DMS 273 (cell line): ENCODE measurements at regions not wholly inside any gene's neighbourhood (a gene's known extent, or its start where the extent isn't known, plus 50 kb on each side); places are given as distances from the start of the nearest gene placed in this dataset.

Experiments
- DNase-seq: peaks from one replicate; lab custom pipeline; 2025; ENCODE audit not compliant: unreplicated experiment; lab: John Stamatoyannopoulos, UW

DNA sequence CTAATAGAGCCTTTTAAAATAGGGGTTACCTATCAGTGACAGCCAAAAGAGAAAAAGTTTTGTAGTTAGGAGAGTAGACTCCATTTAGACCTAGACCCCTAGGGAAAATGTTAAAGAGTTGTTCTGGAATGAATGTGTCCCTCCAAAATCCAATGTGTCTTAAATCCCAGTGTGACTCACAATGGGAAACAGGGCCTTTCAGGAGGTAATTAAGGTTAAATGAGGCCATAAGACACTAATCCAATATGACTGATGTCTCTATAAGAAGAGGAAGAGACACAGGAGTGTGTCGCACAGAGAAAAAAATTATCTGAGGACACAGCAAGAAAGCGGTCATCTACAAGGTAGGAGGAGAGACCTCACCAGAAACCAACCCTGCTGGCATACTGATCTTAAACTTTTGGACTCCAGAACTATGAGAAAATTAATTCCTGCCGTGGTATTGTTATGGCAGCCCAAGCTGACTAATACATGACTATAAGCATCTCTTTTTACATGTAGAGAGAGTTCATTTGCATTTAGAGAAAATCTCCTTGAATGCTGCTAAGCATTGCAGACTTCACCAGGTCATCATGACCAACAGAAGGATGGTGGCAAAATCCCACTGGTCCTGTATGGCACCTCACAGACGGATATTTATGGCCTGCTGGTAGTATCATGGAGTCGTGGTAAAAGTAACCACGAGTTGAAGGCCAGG is 259.6 kb upstream of the TMTC1 start:
- DNase-seq = no peak

DNA sequence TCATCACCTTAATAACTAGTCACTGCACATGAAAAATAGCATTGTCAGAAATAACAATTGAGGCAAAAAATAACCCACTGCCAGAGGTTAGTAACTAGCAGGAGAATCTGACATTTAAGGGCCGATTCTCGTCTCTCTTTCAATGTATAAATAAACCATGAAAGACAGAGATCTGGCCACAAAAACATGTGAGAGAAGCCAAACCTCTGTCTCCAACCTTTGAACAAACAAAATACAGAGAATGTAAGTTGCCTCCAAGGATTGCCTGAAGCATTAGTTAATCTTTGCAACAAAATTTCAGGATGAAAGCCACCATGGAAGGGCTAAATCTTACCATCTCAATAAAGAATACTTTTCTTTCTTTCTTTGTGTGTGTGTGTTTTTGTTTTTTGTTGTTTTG is 257.4 kb upstream of the TMTC1 start:
- no peak for DNase-seq

DNA sequence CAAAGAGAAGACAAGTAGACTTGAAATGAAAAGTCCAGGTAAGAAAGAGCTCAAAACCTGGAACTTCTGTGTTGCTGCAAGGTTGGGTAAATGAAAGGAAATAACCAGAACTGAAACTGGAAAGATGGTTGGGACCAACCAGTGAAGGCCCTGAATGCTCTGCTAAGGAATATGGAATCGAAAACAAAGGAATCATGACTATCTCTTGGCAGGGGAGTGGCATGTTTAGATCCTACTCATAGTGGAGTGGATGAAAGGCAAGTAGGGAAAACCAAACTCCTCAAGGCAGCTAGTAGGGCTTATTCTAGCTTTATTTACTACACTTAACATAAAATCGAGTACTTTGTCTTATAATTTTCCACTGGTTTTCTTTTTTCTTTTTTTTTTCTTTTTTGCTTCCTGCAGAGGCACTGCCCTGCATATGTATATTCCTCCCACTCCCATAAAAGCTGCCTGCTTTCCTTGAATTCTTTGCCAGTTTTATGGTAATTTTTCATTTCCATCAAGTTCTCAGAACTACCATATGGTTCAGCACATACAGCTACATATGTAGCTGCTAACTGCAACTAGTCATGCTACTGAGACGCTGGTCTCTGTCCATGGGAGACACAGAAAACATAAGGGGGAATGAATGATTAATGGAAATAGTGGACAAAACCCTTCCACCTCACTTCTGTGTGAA is 247.1 kb upstream of the TMTC1 start:
- DNase-seq = no peak

DNA sequence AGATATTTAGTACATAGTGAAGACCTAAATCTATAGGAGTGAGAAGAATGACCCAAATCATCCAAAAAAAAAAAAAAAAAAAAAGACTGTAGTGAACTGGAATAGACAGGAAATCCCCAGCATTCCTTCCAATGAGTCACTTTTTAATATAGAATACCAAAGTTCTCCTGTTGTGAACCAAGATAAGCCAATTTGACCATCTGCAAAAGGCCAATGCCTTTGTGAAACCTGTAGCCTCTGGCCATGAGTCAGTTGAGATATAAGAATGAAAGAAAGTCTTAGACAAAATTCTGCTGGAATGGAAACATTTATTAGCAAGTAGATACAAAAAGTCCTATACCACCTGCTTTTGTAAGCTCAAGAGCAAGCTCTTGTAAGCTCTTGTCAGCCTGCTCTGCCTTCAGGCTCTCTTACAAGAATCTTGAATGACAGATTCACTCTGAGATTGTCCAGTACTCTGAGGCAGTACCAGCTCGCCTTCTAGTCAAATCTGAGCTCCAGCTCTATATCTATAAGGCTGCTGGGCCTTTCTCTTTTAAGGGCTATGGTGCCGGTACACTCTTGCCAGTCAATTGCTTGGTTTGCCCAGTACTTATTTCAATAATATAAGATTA is 243.0 kb upstream of the TMTC1 start:
- no peak for DNase-seq

DNA sequence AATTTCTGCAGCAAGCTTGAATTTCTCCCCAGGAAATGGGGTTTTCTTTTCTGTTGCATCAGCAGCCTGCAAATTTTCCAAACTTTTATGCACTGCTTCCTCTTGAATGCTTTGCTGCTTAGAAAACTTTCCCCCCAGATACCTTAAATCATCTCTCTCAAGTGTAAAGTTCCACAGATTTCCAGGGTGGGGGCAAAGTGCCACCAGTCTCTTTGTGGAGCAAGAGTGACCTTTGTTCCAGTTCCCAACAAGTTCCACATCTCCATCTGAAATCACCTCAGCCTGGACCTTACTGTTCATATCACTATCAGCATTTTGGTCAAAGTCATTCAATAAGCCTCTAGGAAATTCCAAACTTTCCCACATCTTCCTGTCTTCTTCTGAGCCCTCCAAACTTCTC is 241.6 kb upstream of the TMTC1 start:
- DNase-seq = no peak

DNA sequence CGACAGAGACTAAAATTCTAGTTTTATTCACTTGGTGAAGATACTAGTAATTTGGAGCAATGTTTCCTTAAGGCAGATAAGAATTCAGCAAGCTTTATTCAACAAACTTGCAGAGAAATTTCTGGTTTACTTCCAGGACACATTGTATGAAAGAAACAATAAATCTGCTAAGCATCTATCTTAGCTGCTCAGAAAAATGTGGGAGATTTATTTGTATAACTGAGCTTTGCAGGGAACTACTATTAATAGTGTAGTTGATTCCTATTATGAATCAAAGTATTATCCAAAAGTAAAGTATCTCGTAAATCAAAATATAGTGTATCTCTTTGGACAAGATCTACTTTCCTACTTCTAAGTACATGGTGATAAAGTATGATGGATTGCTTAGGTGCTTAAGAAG is 239.4 kb upstream of the TMTC1 start:
- no peak for DNase-seq

DNA sequence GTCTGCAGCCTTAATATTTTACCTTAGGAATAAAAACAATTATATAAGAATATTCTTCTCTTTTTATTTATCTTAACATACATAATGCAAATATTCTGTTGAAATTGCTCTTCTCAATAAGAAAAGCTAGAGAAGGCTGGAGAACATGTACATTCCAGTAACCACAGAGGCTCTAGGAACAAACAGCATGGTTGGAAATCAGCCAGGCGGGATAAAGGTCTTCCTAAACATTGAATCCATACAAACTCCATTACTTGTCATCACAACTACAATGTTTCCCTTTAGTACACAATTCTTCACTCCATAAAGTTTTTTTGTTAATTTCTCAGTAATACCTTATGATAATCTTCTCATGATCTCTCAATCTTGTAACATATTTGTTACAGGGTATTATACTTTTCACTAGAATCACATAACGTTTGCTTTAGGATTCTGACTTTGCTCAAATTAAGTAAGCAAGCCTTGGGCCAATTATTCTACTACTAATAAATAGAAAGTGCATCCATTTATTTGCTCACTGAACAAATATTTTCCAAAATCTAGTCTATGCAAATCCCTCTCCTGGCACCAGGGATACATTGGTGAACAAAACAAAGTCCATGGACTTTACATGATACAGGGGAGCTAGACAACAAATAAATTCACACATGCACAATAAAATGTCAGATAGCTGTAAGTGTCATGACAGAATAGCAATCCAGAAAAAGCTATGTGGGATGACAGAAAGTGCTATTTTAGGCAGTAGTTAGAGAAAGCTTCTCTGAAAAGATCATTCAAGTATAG is 237.5 kb upstream of the TMTC1 start:
- DNase-seq = peak; percentile 14

DNA sequence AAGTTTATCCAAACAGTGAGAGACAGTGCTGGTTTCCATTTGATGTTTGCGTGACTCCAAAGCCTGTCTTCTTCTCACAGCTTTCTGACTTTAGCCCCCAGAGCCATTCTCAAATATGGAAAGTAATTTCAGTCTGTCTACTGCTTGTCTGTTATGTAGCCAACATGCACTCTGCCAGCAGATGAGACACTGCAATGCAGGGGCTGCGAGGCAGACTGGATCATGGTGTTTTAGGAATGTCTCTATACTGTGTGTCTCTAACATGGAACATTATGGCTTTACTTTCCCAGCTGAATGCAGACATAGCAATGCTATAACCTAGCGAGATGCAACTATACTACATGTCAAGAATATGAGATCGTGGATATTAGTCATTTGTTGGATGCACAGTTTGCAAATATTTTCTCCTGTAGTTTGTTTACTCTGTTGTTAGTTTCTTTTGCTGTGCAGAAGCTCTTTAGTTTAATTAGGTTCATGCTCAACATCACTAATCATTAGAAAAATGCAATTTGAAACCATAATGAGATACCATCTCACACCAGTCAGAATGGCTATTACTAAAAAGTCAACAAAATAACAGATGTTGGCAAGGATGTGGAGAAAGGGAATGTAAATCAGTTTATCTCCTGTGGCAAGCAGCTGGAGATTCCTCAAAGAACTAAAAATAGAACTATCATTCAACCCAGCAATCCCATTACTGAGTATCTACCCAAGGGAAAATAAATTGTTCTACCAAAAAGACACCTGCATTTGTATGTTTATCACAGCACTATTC is 235.8 kb upstream of the TMTC1 start:
- peak; percentile 49 for DNase-seq

DNA sequence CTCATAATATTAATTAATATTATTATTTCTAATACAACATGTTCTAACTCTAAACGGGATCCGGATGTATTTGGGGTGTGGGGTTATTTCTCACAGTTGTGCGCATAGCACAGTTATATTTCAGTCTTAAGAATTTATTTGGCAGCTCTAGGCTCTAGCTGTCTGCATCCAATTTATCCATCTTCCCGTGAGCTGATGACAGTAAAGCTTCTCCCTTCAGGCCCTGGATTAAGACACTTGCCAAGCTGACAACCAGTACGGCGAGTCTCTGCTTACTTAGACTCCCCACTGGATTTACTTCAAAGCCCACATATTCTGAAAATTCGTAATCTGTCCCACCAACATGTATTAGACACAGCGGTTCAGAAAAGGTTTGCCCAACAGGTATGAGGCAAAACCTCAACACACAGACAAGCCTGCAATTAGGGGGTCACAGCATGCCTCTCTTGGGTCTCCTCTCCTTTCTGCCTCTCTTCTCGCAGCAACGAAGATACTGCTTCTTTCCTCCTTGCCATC is 232.9 kb upstream of the TMTC1 start:
- DNase-seq = no peak

DNA sequence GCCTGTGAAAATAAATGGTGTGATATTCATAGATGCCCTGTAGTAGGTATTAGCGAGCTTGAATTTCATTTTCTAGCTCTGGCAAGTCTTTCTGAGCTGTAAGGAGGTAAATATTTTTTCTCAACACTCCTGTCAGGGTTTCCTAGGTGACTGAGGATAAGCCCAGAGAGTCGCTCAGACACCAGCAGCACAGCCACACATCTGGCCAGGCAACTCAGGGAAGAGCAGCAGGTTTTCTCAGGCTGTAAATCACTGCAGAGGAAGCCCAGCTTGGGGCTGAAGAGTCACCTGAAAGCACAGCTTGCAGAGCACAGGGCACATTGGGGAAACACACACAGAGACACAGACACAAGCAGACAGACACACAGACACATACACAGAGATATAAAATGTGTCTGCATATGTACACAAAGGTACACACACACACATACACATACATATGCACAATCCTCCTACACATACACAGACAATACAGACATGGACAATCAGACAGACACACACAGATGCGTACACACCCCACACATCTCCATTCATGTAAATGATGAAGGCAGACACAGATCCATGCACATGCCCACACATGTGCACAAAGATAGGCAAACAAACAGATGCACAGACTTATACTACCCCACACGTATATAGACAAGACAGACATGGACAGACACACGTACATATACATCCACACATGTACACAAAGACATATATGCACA is 232.0 kb upstream of the TMTC1 start:
- peak; percentile 34 for DNase-seq

DNA sequence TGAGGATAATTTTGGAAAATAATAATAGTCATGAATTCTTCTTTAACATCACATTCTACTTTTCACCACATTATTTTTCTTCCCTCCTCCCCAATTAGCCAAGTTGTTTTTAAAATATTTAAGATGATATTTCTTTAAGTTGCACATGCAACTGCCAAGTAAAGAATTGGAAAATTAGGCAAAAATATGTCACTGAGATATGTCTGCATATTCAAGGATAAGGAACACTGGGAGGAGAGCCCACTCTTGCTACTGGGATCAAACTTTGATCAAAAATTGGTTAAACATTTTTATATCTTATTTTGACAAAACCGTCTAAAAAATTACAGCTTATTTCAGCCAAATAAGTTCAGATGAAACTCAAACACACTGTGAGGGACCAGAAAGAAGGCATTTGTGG is 231.2 kb upstream of the TMTC1 start:
- no peak for DNase-seq

DNA sequence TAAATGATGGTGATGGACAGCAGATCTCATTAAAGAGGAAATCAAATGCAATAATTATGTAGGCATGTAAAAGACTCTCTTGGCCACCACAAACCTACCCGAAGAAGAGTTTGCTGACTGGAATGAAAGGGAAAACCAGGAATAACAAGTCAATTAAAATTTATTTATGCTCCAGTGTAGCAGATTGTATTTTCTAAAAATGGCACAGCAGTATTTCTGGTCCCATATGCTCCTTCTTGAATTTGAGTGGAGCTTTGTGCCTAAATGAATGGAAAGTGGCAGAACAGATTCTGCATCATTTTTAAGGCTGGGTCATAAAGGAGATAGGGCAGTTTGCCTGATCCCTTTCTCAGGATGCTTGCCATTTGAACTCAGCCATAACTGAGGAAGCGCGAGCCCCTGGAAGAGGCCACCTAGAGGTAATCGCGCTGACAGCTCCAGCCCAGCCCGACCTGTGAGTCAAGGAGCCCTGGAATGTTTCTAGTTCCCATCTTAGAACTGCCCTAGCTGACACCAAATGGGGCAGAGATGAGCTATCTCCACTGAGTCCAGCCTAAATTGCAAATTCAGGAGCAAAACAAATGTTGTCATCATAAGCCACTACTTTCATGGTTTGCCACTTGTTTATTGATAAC is 229.2 kb upstream of the TMTC1 start:
- peak; percentile 71 for DNase-seq

DNA sequence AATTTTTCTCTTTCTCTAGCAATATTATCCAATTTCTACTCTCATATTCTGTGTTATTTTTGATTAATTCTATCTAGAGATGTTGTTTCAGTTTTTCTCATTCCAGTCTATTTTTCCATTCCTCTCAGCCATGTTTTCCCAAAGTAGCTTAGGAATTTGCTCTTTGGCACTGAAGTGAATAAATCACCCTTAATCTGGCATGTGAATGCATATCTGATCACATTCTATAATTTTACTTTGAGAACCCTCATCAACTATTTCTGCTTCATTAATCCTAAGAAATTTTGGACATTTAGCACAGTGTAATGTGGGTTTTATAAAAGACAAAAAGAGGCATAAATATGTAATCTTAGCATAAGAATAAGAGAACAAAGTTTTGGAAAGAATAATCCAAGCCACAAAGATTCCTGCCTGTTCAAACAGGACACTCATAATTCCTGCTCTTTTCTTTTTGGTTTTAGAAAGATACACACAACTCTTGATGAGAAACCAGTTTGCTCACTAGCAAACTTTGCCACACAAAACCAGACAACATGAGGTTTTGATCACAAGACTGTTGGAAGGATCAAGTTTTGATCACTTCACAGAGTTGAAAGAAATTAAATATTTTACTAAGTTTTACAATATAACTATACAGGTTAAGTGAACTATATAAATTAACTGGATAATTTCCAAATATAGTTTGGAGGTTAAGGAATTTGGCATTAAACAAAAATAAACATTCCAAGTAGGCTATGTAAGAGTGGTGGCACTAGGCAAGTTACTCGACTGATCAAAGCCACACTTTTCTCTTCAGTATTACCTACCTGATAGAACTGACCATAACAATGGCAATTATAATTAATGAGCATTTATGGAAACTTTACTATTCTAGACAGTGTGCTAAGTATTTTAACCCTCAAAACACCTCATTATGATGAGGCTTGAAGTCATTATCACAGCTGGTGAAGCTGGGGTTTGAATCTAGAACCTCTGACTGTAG is 226.6 kb upstream of the TMTC1 start:
- DNase-seq = no peak

DNA sequence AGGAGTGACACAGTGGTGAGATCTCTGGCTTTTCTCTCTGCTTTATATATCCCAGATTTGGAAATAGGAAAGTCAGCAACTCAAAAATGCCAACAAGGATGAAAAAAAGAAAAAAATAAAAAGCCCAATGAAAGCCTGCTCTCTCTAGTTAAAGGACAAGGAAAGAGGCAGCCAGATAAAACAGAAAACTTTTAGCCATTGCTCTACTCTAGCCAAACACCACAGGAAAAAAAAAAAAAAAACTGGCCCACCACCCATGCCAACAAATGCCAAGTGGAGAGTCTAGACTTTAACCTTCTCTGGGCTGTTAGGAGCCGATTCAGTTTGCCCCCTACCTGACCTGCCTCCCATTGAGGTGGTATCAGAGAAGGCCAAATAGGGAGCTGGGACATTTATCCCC is 222.3 kb upstream of the TMTC1 start:
- no peak for DNase-seq

DNA sequence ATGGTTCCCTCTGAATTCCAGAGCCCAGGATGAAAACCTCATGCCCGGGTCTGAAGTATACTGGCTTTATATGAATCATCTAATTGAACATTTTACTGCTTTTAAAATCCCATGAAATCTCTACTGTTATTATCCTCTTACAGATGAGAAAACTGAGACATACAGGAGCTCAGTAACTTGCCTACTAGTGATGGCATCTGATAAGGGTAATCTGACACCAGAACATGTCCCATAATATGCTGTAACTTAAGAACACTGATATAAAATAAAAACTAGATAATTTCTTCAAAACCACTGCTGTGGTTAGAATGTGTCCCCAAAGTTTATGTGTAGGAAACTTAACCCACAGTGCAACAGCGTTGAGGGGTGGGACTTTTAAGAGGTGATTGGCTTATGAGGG is 219.6 kb upstream of the TMTC1 start:
- DNase-seq = no peak

DNA sequence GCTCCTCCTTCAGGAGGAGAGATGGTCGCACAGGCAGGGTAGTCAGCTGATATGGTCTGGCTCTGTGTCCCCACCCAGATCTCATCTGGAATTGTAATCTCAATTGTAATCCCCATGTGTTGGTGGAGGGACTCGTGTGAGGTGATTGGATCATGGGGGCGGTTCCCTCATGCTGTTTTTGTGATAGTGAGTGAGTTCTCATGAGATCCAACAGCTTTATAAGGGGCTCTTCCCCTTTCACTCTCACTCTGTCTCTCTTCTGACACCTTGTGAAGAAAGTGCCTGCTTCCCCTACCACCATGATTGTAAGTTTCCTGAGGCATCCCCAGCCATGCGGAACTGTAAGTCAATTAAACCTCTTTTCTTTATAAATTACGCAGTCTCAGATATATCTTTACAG is 218.9 kb upstream of the TMTC1 start:
- DNase-seq = no peak

DNA sequence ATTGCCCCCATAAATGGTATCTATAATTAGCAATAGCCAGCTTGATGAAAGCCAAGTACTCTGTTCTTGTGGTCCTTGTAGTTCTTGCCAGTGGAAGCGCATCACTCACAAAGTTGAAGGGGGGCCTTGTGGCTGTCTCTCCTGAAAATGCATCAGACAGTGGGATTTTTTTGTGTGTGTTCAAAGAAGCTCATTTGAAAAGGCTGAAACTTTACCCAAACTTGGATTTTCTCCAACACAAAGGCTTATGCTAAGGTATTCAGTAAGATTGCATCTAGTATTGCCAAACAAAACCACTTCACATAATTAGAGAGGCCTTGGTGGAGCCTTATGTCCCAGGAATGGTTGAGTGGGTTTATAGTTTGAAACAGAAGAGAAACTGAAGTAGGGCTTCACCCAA is 216.7 kb upstream of the TMTC1 start:
- peak; percentile 60 for DNase-seq

DNA sequence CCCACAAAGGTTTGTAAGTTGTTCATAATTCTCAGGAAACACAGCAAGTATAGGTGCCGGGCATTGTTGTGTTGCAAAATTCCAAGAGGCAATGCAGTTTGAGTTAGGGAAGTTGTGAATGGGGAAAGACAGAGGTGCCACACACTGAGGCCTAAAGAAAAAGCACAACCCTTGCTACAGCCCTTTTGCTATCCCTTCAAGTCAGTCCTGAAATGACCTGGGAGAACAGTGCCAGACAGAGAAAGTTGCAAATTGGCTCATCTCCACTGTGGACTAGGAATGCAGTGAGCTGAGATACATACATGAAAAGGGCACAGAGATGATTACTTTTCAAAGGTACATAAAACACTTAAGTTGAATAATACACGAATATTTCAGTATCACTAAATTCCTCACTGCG is 213.3 kb upstream of the TMTC1 start:
- no peak for DNase-seq

DNA sequence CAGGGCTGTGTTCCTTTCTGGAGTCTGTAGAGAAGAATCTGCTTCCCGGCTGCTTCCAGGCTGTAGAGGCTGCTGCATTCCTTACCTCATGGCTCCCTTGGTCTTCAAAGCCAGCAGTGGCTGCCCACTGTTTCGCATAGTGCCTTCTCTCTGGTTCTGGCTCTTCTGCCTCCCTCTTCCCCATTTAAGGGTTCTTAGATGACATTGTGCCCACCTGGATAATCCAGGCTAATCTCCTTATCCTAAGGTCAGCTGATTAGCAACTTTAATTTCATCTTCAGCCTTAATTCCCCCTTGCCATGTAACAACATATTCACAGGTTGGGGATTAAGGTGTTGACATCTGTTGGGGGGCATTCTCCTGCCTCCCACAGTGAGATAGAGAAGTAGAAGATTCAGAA is 208.6 kb upstream of the TMTC1 start:
- DNase-seq = no peak
